HG03280 (cell line): ENCODE measurements at regions not wholly inside any gene's neighbourhood (a gene's known extent, or its start where the extent isn't known, plus 50 kb on each side); places are given as distances from the start of the nearest gene placed in this dataset.

Source experiments
- ATAC-seq: cut with Tn5 transposase; IDR thresholded peaks from one replicate; pipeline ENCODE4 v1.9.1; 2021; ENCODE audit warnings: mild to moderate bottlenecking, moderate library complexity; ENCODE audit not compliant: unreplicated experiment

DNA sequence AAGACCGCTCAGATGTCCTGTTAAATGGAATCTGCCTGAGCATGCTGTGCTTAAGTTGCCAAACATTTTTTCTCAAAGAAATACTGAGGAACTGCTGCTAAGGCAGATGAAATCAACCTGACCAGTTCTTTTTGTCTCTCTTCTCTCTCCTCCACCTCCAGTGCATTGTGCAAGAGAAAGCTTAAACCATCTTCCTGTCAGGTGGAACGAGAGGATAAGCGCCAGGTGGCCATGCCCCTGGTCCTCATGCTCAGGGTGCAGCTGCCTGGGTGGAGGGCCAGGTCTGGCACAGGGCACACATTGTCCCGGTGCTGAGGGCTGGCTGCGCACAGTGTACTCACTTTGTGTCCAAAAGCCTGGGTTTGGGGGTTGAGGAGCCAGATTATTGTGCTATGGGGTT lies 176.2 kb upstream of the TP63 start:
- no peak for ATAC-seq

DNA sequence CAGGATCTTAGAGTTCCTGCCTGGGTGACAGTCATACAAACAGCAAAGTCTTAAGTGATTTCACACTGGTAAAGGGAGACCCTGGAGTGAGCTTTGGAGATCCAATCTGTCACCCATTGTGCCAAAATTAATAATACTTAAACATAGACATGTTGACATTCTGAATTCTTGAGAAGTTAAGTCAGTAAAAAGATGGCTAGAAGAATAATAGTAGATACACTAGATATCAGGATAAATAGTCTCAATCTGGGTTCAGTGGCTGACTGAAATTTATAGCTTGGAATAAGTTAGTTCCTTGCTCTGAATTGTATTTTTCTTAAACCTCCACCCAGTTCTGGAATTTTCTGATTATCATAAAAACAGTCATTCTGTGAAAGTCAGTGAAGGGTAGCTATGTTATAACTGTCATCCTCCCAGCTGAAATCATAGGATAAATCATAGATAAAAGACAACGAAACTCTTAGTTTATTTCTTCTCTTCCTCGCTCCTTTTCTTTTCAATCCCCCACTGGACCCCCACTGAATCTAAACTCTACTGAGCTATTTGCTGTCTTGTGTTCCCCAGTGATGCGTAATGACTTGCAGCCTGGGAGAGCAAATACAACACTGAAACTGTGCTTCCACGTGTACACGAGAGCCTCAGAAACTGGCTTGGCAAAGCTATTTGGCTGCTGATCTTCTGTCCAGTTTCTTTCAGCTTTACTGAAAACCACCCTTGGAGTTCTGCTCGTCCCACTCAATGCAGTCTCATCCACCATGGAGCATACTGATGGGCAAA lies 175.4 kb upstream of the TP63 start:
- ATAC-seq: no peak

DNA sequence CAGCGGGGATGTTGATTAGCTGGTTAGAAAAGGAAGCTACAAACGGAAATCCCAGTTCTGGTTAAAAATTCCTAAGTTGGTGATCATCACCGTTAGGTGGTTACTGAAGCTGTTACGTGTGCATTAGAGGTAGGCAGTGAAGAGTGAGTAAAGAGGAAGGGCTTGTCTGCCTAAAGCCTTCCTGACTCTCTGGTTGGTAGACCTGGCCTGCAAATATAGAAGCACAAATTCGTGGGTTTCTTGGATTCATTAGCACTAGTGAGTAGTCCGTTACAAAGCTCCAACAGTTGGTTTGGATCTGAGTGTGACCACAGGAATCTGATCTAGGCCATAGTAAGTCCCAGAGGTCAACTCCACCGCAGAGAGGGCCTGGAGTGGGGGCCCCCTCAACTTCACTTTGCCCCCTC lies 174.0 kb upstream of the TP63 start:
- ATAC-seq: no peak

DNA sequence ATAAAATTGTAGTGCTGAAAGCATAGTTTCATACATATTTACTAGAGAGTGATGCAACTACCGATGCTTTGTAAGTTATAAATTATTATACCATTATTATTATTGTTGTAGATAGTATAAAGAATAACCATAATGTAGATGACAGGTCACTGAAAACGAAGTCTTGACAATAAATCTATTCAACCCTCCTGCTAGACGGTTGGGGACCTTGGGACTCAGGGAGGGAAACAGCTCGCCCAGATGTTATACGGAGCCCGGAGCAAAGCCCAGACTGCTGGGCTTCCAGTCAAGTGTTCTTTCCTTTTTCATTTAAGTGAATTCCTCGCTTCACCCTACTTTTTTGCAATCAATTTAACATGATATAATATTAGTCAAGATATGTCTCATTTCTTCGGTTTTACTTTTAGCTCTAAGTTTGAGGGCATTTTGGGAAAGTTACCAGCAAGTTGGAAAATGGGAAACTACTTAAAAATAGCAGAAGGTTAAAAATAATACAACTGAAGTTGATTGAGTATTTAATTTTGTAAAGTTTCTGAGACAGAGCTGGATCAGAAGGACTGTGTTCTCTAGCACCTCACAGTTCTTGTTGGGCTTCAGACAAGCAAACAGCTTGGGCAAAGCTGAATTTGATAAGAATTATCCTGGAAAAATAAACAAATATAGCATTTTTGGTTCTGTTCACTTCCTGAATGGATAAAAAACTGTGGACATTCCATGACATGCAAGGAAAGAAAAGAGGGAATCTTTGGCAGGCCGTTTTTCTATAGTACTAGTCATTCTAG lies 173.4 kb upstream of the TP63 start:
- ATAC-seq: no peak

DNA sequence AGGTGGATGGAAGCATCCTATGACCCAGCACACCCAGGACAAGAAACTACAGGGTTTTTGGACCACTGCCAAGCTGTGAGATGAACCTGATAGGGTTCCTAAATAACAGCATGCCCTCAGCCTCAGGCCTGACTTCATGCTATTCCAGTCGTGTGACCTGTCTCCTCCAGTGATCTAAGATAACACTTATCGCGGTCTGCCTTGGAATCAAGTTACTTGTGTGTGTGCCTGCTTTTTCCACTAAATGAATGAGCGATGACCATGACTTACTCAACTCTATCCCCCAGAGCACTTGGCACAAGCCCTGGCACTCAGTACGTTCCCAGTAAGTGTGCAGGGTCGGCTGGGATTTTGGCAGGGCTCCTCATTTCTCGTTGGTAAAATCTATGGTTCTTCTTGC lies 172.7 kb upstream of the TP63 start:
- ATAC-seq: no peak

DNA sequence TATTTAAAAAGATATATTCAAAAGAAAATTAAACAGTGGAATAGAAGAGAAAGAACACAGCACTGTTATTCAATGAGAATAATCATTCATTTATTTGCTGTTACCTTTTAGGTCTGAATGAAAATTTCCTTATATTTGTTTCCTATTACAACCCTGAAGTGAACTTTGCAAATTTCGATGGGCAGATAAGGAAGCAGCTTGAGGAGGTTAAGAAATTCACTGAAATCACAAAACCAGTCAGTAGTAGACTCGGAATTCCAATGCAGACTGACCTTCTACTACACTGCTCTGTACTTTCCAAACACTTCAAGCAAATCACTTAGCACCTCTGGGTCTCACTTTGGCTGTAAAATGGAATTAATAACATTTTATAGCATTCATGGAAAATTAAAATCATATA lies 172.0 kb upstream of the TP63 start:
- ATAC-seq: no peak

DNA sequence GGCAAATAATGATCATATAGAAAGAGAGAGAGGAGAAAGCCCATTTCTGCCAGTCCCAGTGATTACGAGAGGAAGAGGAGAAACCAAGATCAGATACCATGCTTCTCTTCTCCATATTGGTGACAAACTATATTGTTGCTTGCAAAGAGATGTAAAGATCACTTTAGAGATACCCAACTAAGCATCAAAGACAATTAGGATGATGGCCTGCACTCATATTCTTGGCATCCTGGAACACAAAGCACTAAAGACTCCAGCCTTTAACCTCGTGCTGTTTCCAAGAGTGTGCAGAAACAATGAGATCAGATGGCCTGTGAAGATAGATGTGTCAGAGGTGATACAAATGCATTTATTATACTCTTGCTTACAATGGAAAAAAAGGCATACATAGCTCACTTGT lies 170.7 kb upstream of the TP63 start:
- no peak for ATAC-seq

DNA sequence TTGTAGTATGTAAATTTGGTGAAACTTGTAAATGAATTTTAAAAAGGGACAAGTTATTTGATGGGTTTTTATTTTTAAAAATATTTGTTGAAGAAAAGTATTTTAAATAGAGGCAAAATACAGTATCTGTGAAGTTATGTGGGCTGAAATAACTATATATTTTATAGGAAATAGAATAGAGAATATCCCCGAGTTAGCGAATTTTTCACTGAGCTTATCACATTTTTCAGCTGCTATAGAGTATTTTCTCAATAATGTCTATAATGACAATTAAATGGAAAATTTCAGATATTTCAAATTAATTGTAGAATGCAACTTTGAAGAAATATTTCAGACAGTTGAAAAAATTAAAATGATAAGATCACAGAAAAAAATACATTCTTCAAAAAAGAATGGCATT lies 166.4 kb upstream of the TP63 start:
- no peak for ATAC-seq

DNA sequence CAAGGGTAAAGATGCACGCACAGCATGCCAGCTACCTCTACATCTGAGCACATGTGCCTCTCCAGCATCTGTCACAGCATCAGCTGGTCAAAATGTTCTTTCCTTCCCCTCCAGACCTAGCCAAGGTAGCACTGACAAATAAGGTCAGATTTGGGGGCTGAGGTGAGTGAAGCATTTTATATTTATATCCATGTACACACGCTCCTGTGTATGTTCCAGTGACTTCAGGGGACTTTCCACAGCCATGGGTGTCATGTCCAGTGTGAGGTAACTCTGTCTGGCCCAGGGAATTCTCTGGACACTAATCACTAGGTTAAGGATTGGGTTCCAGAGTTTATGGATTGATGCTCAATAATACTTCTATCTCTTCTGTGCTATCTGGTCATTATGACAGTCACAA lies 165.2 kb upstream of the TP63 start:
- no peak for ATAC-seq

DNA sequence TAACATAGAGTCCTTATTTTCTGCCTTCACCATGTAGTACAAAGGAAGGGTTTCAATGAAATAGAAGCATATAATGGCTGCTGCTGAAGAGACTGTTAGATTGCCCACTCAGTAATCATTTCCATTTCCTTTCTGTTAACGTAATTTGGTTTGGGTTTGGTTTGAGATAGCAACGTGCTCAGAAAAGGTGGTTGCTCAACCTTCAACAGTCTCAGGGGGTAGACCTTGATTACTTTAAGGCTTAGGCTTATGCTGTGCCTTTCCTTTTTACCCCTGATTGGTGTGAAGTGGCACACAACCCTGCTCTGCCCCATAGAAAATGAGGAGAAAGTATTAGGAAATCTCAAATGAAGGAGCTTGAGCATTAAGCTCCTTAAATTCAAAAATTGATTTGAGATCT lies 163.7 kb upstream of the TP63 start:
- ATAC-seq: no peak

DNA sequence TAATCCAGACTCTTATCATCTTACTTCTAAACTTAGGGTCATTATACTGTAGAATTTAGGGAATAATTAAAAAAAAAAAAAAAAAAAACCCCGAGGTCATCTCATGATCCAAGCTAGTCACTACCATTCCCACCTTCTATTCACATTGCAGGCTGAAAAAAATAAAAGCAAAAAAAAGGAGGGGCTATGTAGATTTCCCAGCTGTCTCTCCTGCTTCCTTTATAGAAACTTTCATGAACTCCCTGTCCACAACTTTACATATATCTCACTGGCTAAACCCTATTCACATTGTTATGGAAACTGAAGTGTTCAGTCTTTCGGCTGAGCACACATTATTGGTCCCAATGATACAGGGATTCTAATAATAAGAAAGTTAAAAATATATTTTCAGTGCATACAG lies 156.2 kb upstream of the TP63 start:
- no peak for ATAC-seq

DNA sequence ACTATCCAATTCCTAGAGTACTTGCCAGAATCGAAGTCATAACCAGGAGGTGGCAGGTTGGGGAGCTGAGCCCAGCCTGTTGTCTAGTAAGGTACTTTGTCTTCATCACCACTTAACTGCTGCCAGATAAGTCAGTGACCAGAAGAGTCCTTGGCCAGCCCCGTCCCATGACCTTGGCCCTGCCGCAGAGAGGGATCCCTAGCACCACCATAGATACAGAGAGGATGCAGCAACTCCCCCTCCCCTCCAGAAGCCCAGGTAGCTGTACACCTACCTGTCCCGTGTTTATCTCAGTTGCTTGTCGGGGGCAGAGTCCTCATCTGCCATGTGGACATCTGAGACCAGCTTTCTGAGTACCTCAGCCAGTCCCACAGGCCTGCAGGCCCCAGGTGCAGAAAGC lies 153.6 kb upstream of the TP63 start:
- ATAC-seq: no peak

DNA sequence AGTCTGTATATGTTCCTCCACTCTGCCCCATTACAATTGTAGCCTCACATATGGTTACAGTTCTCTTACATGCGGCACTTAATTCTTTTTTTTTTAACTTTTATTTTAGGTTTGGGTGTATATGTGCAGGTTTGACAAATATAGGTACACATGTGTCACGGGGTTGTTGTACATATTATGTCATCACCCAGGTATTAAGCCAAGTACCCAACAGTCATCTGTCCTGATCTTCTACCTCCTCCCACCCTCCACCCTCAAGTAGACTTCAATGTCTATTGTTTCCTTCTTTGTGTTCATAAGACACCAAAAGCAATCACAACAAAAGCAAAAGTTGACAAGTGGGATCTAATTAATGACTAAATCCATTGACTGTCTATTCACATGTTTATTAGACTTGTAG lies 144.6 kb upstream of the TP63 start:
- no peak for ATAC-seq

DNA sequence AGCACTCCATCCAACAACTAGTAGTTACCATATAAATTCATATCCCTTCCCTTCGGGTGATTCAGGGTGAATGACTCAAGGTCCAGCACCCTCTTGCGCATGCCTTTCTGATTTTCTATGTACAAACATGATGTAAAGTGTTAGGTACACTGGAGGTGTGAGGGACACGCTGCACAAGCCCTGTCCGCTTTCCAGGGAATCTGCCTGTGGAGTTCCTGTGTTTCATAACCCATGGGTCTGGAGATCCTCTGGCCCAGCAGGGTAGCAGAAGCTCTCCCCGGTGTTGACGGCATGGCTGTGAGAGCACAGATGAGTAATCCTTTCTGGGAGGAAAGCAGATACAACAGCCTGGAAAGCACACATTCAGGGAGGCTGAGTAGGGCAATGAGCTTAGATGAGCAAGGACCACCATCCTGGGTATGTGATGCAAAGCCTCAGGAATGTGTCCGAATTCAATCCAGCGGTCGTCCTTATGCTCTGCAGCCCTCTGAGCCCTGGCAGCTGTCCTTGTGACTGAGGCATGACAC lies 142.9 kb upstream of the TP63 start:
- ATAC-seq: no peak

DNA sequence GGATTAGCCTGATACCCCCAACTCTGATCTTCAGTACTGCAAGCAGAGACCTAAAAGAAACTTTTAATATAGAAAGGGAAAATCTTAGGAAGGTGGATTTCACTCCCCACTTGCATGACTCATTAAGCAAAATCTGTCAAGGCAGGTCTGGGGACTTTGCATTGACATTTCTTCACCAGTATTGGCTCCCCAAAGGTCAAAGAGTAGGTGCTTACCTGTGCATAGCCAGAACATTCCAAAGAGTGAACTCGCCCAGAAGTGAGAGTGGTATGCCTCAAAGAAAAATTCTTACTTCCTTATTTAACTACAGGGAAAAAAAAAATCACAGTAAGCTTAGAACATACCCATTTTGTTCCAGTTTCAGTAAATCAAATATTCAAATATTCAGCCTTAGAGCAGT lies 140.9 kb upstream of the TP63 start:
- ATAC-seq: no peak

DNA sequence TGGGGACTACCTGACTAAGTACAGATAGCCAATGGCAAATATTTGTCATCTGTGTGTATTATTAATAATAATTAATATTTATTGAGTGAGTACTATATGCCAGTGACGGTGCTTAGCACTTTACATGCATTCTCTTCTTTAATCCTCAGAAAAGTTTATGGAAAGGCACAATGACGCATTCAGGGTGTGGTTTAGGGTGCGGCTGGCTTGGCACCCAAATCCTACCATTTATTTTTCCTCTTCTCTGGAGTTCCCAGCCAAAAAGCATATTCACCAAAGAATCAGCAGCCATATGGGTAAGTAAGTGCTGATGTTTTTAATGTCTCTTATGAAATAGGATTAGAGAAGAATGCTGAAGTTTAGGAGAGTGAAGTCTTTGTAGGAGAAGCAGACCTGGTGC lies 140.4 kb upstream of the TP63 start:
- ATAC-seq: no peak

DNA sequence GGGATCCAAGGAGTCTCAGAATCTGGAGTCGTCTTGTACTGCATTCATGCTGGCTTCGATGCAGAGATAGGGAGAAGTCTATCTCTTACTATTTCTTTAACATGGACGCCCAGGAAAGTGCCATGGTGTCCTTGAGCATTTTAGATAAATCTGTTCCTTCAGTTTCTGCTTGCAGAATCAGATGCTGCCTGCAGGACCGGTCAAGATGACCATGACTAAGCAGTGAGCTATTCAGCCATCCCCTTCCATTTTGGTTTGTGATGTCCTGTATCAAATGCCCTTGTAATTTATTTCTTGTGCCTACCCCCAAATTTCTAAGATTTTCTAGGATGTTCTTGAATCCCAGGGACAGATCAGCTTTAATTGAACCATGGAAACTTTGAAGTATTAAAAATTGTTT lies 139.4 kb upstream of the TP63 start:
- no peak for ATAC-seq

DNA sequence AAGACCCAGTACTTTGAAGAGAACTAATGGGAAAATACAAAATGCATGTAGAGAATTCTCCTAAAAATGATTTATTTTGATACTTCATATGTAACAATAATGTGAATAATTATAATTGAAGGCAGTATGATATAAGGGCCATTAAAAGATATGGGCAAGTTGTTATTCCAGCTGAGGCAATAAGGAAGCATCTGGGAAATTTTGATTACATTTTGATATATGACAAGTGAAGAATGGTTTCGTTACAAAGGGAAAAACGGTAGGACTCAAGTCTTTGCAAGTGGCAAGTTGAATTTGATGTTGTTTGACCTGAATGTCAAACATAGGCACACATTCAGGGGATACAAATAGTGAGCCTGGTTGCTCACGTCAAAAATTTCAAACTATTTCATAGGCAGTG lies 137.9 kb upstream of the TP63 start:
- no peak for ATAC-seq

DNA sequence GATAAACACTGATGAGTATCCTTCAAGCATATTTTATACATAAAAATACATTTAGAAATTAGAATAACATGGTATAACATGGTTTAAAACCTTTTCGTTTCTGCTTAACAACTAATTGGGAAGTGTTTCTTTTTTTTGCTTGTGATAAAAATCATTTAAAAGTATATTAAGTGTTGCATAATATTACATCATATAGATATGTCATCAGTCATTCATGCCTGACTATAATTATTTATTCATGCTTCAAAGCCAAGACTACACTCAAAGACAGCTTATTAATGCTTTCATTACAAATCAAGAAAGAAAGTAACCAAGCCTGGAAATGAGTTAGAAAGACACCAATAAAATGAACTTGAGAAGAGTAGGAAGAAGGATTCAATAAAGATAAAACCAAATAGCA lies 136.6 kb upstream of the TP63 start:
- no peak for ATAC-seq

DNA sequence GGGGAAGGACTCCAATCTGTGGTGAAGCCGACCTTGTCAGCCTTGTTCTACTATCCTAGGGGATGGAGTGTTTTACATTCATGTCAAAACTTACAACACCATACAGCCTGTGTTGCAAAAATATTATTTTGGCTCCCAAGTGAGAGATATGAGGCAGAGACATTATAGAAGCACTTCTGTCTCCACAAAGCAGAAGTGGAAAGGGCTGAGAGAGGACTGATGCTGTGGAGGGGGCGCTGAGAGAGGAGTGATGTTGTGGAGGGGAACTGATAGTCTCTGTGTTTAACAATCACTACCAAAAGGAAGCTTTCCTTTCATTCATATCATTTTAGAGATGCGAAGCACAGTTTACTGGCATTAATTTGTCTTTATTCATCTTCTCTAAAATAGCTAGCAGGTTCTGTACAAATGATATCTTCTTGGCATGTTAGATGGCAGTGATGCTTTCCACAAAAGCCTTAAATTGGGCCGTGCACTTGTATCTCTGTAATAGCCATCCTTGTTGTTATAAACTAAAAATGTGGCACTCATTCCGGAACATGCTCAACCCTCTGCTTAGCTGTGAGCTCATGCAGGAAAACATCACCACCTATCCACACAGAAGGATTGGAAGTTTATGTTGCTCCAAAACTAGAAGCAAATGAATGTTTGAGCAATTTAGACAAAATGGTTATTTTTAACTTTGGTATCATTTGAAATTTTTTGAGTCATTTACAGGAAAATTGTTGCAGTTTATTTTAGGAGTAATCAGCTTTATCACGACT lies 134.6 kb upstream of the TP63 start:
- ATAC-seq: no peak

DNA sequence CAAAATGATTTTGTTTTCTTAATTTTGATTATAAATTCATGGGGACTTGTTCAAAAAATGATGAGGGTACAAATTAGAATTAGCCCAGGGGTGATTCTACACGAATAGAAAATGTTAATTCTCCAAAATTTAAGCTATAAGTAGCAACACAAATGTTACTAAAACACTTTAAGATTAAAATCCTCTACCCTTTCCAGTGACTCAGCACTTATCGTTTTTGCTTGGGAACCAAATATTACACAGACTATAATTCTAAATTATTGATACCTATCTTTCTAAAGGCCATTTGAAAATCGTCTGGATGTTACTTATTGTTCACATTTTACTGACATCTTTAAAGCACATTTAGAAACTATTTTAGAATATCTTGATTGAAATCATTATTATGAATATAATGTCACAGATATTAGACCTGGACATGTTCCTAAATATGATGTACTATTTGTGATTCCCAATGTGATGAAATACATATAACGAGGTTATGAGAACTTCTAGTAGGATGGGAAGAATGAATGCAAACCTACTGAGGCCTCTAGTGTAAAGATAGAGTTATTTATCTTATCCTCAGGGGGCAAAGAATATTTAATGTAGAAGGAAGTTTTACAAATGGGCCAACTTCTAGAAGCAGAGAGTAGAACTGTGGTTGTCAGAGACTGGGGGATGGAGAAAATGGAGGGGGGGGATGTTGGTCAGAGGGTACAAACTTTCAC lies 132.0 kb upstream of the TP63 start:
- no peak for ATAC-seq
